Adrenal gland (tissue), 9 donors: ENCODE measurements at regions not wholly inside any gene's neighbourhood (a gene's known extent, or its start where the extent isn't known, plus 50 kb on each side); places are given as distances from the start of the nearest gene placed in this dataset.

Experiments used
- DNase-seq, 7 donors: peaks; one replicate each; pipeline ENCODE4 v3.0.0-alpha.2; 2019 to 2020
- H3K27ac ChIP-seq, 5 donors: fragments of 200-600 bp; sonication (generic) in 4 of 5; 1 replicate in 3 of 5; 2 replicates in 2 of 5; pipeline versions ENCODE4 v1.5.1 to v1.8.0; 2016 to 2020; ENCODE audit warnings: mild to moderate bottlenecking in 1 of 5
- H3K27me3 ChIP-seq: fragments of 200-600 bp; 2 replicates; pipeline ENCODE4 v1.8.0; 2021
- H3K36me3 ChIP-seq, 2 donors: fragments of 200-600 bp; replicated peaks in 1 of 2; 1 replicate in 1 of 2; 2 replicates in 1 of 2; pipeline versions ENCODE4 v1.5.1 to v1.8.0; 2018 to 2022
- H3K4me1 ChIP-seq, 2 donors: fragments of 200-600 bp; replicated peaks in 1 of 2; 1 replicate in 1 of 2; 2 replicates in 1 of 2; pipeline versions ENCODE4 v1.5.1 to v1.8.0; 2018 to 2021
- H3K4me3 ChIP-seq, 4 donors: fragments of 200-600 bp; sonication (generic) in 3 of 4; one replicate each; pipeline ENCODE4 v1.5.1; 2016 to 2018
- H3K9me3 ChIP-seq, 3 donors: fragments of 200-600 bp; sonication (generic) in 1 of 3; replicated peaks in 1 of 3; 1 replicate in 2 of 3; 2 replicates in 1 of 3; pipeline versions ENCODE4 v1.5.1 to v1.8.0; 2016 to 2021
- POLR2A ChIP-seq, 2 donors: fragments of 450-650 bp; IDR thresholded peaks; one replicate each; pipeline ENCODE4 v1.6.1; 2017; ENCODE audit warnings: antibody characterized with exemption in 2 of 2, mild to moderate bottlenecking in 2 of 2, moderate library complexity in 1 of 2
- WGBS, 4 donors: extraction: QIAGEN DNeasy Blood & Tissue Kit in 2 of 4; methylation state at CpG; one replicate each; pipeline versions ENCODE4 v1.1.5 to v1.1.7; 2013 to 2017; 5-methylcytosine and 5-hydroxymethylcytosine counted together
- intact Hi-C, 2 donors: fragments of 100-400 bp; cut with DNase I; formaldehyde crosslinking; loops; one replicate each; pipeline versions ENCODE4 v1.14.1 to v1.15.0; 2022 to 2023
- TF ChIP-seq, protein P1 (sequence below), 6 experiments: fragments of 450-650 bp in 4 of 6; fragments of 200-600 bp in 2 of 6; sonication (generic) in 1 of 6; IDR thresholded peaks; 1 replicate in 5 of 6; 2 replicates in 1 of 6; pipeline versions ENCODE4 v1.5.1 to v1.8.0; 2016 to 2021; ENCODE audit warnings: antibody characterized with exemption in 6 of 6, mild to moderate bottlenecking in 2 of 6, moderate library complexity in 1 of 6
- donor health status: healthy with polysubstance abuse.
- donor health status: Bipolar disorder and iron deficiency.
- donor health status: DM: yes; HTN: yes; CAD: no.
- donor health status: DM: no; HTN: no; CAD: no.
- donor health status: DM: no; HTN: no; CAD: no.

DNA sequence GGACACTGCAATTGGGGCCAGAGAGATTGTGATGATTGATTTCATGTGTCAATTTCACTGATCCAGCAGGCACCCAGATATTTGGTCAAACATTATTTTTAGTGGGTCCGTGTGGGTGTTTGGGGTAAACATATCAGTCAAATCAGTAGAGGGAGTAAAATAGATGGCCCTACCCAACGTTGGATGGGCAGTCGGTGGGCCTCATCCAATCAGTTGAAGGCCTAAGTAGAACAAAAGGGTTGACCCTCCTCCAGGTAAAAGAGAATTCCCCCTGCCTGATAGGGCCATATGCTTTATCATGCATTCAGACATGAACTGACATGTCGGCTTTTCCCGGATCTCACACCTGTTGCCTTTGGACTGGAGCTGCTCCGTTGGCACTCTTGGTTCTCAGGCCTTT lies 195.1 kb upstream of the CAND1 start:
- no peaks in the 10 kb centered on the region for H3K27me3 ChIP-seq
- TF ChIP-seq, protein P1, sequence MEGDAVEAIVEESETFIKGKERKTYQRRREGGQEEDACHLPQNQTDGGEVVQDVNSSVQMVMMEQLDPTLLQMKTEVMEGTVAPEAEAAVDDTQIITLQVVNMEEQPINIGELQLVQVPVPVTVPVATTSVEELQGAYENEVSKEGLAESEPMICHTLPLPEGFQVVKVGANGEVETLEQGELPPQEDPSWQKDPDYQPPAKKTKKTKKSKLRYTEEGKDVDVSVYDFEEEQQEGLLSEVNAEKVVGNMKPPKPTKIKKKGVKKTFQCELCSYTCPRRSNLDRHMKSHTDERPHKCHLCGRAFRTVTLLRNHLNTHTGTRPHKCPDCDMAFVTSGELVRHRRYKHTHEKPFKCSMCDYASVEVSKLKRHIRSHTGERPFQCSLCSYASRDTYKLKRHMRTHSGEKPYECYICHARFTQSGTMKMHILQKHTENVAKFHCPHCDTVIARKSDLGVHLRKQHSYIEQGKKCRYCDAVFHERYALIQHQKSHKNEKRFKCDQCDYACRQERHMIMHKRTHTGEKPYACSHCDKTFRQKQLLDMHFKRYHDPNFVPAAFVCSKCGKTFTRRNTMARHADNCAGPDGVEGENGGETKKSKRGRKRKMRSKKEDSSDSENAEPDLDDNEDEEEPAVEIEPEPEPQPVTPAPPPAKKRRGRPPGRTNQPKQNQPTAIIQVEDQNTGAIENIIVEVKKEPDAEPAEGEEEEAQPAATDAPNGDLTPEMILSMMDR (IDR thresholded peaks at IDR 0.05): no peak
- TF ChIP-seq POLR2A (IDR thresholded peaks at IDR 0.05): no peak
- intact Hi-C loops: no loop called here
- no peaks in the 10 kb centered on the region for H3K36me3 ChIP-seq
- no peaks in the 10 kb centered on the region for H3K9me3 ChIP-seq
- no peaks in the 10 kb centered on the region for H3K4me1 ChIP-seq
- H3K27ac ChIP-seq: no peak overlapping the region
- no peak overlapping the region for H3K4me3 ChIP-seq
- 82 to 87% (median 86%) methylated on average over 6 of the region's 6 CpGs for WGBS, 4 donors
- no peak for DNase-seq

DNA sequence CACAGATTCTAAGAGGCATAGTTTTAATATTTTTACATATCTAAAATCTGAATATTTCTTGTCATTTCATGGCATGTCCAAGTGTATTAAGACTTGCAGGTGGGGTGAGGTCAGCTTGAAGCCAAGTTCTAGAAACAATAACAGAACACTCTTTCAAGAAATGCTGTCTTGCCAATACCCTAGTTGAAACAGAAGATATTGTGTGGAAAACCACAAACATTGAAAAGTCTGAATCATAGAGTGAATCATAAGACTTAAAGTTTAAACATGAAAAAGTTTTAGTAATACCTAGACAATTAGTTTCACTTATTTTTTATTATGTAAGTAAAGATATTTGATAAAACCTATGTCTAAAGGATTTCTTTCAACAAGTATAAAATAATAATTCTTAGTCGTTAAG lies 191.5 kb upstream of the CAND1 start:
- TF ChIP-seq POLR2A (IDR thresholded peaks at IDR 0.05): no peak
- TF ChIP-seq, protein P1 (IDR thresholded peaks at IDR 0.05): no peak
- H3K36me3 ChIP-seq: no peaks in the 10 kb centered on the region
- H3K9me3 ChIP-seq: no peaks in the 10 kb centered on the region
- no peak for DNase-seq
- intact Hi-C loops: no loop called here
- H3K4me3 ChIP-seq: no peak overlapping the region
- no peaks in the 10 kb centered on the region for H3K27me3 ChIP-seq
- 61 to 88% (median 78%) methylated on average over 1 of the region's 1 CpG for WGBS, 4 donors
- no peak overlapping the region for H3K27ac ChIP-seq
- H3K4me1 ChIP-seq: no peaks in the 10 kb centered on the region

DNA sequence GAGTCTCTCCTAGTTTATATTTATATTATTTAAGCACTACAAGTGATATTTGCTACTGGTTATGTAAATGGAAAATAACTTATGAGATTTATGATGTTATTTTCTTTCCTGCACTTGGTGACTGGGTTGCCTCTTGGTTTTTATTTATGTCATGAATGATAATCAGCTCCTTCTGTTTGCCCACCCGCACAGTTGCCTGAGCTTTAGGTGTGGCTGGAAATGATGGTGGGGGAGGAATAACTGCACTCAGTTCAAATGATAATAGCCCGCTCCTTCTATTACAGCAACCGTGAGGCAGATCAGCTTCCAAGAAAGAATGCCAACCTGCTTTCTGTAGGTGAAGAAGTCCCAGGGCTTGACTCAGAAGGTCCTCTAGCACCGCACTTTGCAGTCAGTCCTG lies 190.2 kb upstream of the CAND1 start:
- TF ChIP-seq, protein P1 (IDR thresholded peaks at IDR 0.05): no peak
- TF ChIP-seq POLR2A (IDR thresholded peaks at IDR 0.05): no peak
- no peaks in the 10 kb centered on the region for H3K4me1 ChIP-seq
- 76 to 84% (median 80%) methylated on average over 4 of the region's 4 CpGs for WGBS, 4 donors
- H3K4me3 ChIP-seq: no peak overlapping the region
- H3K9me3 ChIP-seq: no peaks in the 10 kb centered on the region
- H3K36me3 ChIP-seq: no peaks in the 10 kb centered on the region
- H3K27me3 ChIP-seq: no peaks in the 10 kb centered on the region
- DNase-seq: no peak
- intact Hi-C loops: no loop called here
- H3K27ac ChIP-seq: no peak overlapping the region

DNA sequence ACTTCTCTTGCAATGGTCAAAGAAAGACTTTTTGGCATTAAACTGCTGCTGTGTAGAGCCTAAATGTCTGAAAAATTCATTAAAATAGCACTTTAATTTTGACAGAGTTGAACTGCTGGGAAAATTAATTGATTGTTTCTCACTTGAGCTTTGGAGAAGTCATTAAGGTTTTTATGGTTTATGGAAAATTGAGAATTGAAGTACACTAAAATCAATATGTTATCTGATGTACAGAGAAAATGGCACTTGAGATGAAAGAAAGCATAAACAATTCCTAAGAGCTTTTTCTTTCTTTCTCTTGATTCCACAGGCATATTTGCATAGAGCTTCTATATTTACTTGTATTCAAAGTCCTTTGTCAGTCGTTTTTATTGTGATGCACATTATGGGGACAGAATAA lies 188.5 kb upstream of the CAND1 start:
- Histone ChIP-seq H3K9me3 (no peaks in the 10 kb centered on the region), H3K27ac (no peak overlapping the region), H3K4me1 (no peaks in the 10 kb centered on the region), H3K4me3 (no peak overlapping the region), H3K27me3 (peaks cover 15% of the 10 kb centered on the region), H3K36me3 (no peaks in the 10 kb centered on the region)
- 42 to 57% (median 49%) methylated on average over 1 of the region's 1 CpG for WGBS, 4 donors
- no peak for DNase-seq
- intact Hi-C loops: no loop called here
- TF ChIP-seq POLR2A (IDR thresholded peaks at IDR 0.05): no peak
- TF ChIP-seq, protein P1 (IDR thresholded peaks at IDR 0.05): no peak
